ENCODE measurements at regions not wholly inside any gene's neighbourhood (a gene's known extent, or its start where the extent isn't known, plus 50 kb on each side); places are given as distances from the start of the nearest gene placed in this dataset.
"Not testable (repeated sequence)": the region's sequence is repeated elsewhere in the genome, so short reads cannot be mapped to it uniquely, and the experiment has no call there.

DNA sequence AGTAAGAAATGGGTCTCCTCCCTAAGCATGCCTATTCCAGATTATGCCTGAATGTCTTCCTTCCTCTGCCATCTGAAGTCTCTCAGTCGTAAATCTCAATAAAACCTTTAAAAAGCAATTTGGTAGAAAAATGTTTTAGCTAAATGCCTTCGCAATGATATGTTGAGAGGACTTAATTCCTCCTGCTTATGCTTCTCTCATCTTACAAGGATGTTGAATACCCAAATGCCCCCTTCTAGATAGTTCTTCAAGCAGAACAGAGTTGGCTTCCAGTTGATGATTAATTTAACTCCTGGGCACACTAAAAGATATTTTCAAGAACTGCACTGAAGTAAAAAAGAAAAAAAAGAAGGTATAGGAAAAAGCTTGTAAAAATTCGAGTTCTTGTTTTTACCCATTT lies 275.0 kb upstream of the SPTLC3 start:
- H3K36me3 Mint-ChIP-seq (ENCODE audit: low read depth) = no peaks in the 10 kb centered on the region
- ChIA-PET CTCF (interaction anchor here (0.7 kb wide), 1 partner anchor 94 kb away, joined by 3 read pairs; no protein-coding TSS in a partner anchor), POLR2A (no interaction called here)
- no peak for DNase-seq
- H3K4me3 Mint-ChIP-seq = no peak overlapping the region
- H3K4me1 Mint-ChIP-seq = no peaks in the 10 kb centered on the region
- no peak overlapping the region for H3K27ac Mint-ChIP-seq
- peaks cover 11% of the 10 kb centered on the region for H3K9me3 Mint-ChIP-seq
- H3K27me3 Mint-ChIP-seq = no peaks in the 10 kb centered on the region

GRCh38 chr20:12737497-12737896 lies 271.3 kb upstream of the SPTLC3 start:
- Mint-ChIP-seq H3K27ac (no peak overlapping the region), H3K27me3 (no peaks in the 10 kb centered on the region), H3K4me3 (no peak overlapping the region), H3K9me3 (peaks cover 8% of the 10 kb centered on the region), H3K4me1 (no peaks in the 10 kb centered on the region), H3K36me3 (ENCODE audit: low read depth) (no peaks in the 10 kb centered on the region)
- DNase-seq = no peak
- POLR2A ChIA-PET = no interaction called here
- CTCF ChIA-PET = no interaction called here

GRCh38 chr20:12737900-12738299 lies 270.9 kb upstream of the SPTLC3 start:
- POLR2A ChIA-PET = no interaction called here
- Mint-ChIP-seq H3K36me3 (ENCODE audit: low read depth) (no peaks in the 10 kb centered on the region), H3K27me3 (no peaks in the 10 kb centered on the region), H3K4me3 (no peak overlapping the region), H3K4me1 (no peaks in the 10 kb centered on the region), H3K9me3 (peaks cover 8% of the 10 kb centered on the region), H3K27ac (no peak overlapping the region)
- CTCF ChIA-PET = no interaction called here
- DNase-seq = no peak

DNA sequence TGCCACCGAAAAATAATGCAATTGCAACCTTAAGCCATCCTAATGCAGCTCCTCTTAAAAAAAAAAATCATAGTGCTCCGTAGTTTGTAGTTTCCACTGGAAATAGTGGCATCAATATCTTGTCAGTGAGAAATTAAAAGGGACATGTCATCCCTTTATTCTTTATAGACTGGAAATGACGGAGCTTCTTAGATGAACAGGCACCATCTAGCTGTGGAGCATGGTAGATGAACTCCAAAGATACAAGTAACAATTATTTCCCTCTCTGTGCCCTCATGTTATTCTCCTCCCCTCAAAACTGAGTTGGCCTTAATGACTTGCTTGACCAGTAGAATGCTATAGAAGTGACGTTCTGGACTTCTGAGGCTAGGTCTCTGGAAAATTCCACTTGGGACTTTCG lies 268.1 kb upstream of the SPTLC3 start:
- no peaks in the 10 kb centered on the region for H3K27me3 Mint-ChIP-seq
- no peak for DNase-seq
- no peaks in the 10 kb centered on the region for H3K36me3 Mint-ChIP-seq (ENCODE audit: low read depth)
- no peaks in the 10 kb centered on the region for H3K4me1 Mint-ChIP-seq
- POLR2A ChIA-PET = no interaction called here
- H3K27ac Mint-ChIP-seq = no peak overlapping the region
- CTCF ChIA-PET = no interaction called here
- H3K9me3 Mint-ChIP-seq = peaks cover 5% of the 10 kb centered on the region
- no peak overlapping the region for H3K4me3 Mint-ChIP-seq

GRCh38 chr20:12744037-12744436 lies 264.7 kb upstream of the SPTLC3 start:
- Mint-ChIP-seq H3K9me3 (peaks cover 3% of the 10 kb centered on the region), H3K36me3 (ENCODE audit: low read depth) (no peaks in the 10 kb centered on the region), H3K4me3 (no peak overlapping the region), H3K27me3 (no peaks in the 10 kb centered on the region), H3K4me1 (no peaks in the 10 kb centered on the region), H3K27ac (no peak overlapping the region)
- POLR2A ChIA-PET = no interaction called here
- no peak for DNase-seq
- CTCF ChIA-PET = no interaction called here

DNA sequence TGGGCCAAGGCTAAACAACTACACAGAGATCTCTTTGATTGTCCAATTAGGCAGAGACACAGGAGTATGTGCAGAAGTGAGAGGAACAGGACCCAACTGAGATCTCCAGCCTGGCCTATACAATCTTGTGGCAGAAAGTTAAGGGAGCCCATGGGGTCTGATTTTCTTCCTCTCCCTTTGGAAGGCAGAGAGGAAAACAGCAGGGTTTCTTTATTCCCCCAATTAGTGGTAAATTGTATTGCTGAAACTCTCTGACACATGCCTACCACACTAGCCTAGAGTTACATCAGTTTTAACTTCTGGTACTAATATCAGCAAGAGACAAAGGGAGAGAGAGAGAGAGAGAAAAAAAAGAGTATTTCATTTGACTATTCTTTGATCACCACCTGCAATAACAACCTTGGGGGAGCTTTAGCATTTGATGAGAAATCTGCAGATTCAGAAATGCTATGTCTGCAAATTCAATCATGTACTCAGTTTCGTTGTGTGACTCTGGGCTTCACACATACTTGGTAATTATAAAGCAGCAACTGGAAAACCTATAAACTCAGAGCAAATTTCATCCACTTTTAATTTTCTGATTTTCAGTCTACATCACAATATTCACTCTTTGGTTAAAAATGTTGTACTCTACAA lies 260.3 kb upstream of the SPTLC3 start:
- ChIA-PET CTCF (no interaction called here), POLR2A (no interaction called here)
- Mint-ChIP-seq H3K4me1 (no peaks in the 10 kb centered on the region), H3K9me3 (peaks cover 9% of the 10 kb centered on the region), H3K36me3 (ENCODE audit: low read depth) (no peaks in the 10 kb centered on the region), H3K4me3 (no peak overlapping the region), H3K27ac (no peak overlapping the region), H3K27me3 (no peaks in the 10 kb centered on the region)
- DNase-seq = no peak

DNA sequence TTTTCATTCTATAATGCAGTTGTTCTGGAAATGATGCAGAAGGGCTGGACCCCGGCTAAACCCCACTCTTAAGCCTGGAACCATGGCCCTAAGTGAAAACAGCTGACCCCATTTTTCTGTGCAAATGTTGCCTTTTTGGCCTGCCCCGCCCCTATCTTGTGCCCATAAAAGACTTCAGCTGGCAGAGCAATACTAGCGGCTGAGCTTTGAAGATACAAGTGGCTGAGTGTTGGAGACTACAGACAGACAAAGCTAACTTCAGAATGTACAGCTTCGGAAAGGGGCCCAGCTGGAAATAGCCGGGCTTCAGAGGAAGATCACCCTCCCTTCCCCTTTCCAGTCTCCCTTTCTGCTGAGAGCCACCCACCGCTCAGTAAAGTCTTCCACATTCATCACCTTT lies 258.6 kb upstream of the SPTLC3 start:
- H3K4me1 Mint-ChIP-seq = no peaks in the 10 kb centered on the region
- no peaks in the 10 kb centered on the region for H3K27me3 Mint-ChIP-seq
- H3K27ac Mint-ChIP-seq = no peak overlapping the region
- no peaks in the 10 kb centered on the region for H3K36me3 Mint-ChIP-seq (ENCODE audit: low read depth)
- POLR2A ChIA-PET = no interaction called here
- peaks cover 14% of the 10 kb centered on the region for H3K9me3 Mint-ChIP-seq
- CTCF ChIA-PET = no interaction called here
- DNase-seq = no peak
- H3K4me3 Mint-ChIP-seq = no peak overlapping the region

GRCh38 chr20:12752900-12753693 lies 255.7 kb upstream of the SPTLC3 start:
- H3K27ac Mint-ChIP-seq; H3K4me1 Mint-ChIP-seq; H3K4me3 Mint-ChIP-seq; DNase-seq; CTCF ChIA-PET; H3K36me3 Mint-ChIP-seq (ENCODE audit: low read depth); H3K27me3 Mint-ChIP-seq; POLR2A ChIA-PET: not testable (repeated sequence)
- peaks cover 23% of the 10 kb centered on the region for H3K9me3 Mint-ChIP-seq

DNA sequence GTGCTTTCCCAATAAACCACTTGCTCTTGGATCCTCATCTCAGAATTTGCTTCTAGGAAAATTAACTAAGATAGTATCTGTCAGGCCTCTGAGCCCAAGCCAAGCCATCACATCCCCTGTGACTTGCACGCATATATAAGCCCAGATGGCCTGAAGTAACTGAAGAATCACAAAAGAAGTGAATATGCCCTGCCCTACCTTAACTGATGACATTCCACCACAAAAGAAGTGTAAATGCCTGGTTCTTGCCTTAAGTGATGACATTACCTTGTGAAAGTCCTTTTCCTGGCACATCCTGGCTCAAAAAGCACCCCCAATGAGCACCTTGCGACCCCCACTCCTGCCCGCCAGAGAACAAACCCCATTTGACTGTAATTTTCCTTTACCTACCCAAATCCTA lies 255.0 kb upstream of the SPTLC3 start:
- H3K27ac Mint-ChIP-seq; POLR2A ChIA-PET; CTCF ChIA-PET; H3K4me3 Mint-ChIP-seq; H3K4me1 Mint-ChIP-seq; H3K27me3 Mint-ChIP-seq; H3K36me3 Mint-ChIP-seq (ENCODE audit: low read depth); DNase-seq: not testable (repeated sequence)
- H3K9me3 Mint-ChIP-seq = peaks cover 25% of the 10 kb centered on the region

GRCh38 chr20:12759493-12759892 lies 249.3 kb upstream of the SPTLC3 start:
- CTCF ChIA-PET; H3K27me3 Mint-ChIP-seq; H3K4me1 Mint-ChIP-seq; POLR2A ChIA-PET; DNase-seq; H3K27ac Mint-ChIP-seq; H3K36me3 Mint-ChIP-seq (ENCODE audit: low read depth); H3K4me3 Mint-ChIP-seq: not testable (repeated sequence)
- H3K9me3 Mint-ChIP-seq = peaks cover 15% of the 10 kb centered on the region

- no peak overlapping the region for H3K4me3 Mint-ChIP-seq
- H3K9me3 Mint-ChIP-seq = peaks cover 5% of the 10 kb centered on the region
- no peak for DNase-seq
- H3K4me1 Mint-ChIP-seq = no peaks in the 10 kb centered on the region
- no peaks in the 10 kb centered on the region for H3K36me3 Mint-ChIP-seq (ENCODE audit: low read depth)
- ChIA-PET POLR2A (no interaction called here), CTCF (no interaction called here)
- H3K27me3 Mint-ChIP-seq = no peaks in the 10 kb centered on the region
- no peak overlapping the region for H3K27ac Mint-ChIP-seq
Observed at GRCh38 chr20:12762725-12763124, 246.0 kb upstream of the SPTLC3 start.

DNA sequence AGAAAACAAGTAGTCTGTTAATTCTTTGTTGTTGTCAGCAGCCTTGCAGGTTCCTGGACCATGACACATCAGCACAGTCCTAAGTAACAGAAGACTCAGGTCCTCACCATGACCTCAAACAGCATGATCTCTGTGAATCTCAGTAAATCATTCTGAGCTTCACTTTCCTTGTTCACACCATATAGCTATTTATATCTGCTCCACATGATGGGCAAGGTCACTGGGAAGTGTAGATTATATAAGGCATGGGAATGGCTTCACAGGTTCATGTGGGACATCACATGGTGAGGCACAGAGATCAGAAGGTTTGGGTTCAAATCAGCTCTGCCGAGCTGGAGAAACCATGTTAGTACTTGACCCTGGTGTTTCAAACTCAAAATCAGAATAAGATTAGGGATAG lies 245.4 kb upstream of the SPTLC3 start:
- peaks cover 4% of the 10 kb centered on the region for H3K9me3 Mint-ChIP-seq
- H3K36me3 Mint-ChIP-seq (ENCODE audit: low read depth) = no peaks in the 10 kb centered on the region
- POLR2A ChIA-PET = no interaction called here
- no peak overlapping the region for H3K27ac Mint-ChIP-seq
- H3K4me3 Mint-ChIP-seq = no peak overlapping the region
- H3K4me1 Mint-ChIP-seq = no peaks in the 10 kb centered on the region
- no peaks in the 10 kb centered on the region for H3K27me3 Mint-ChIP-seq
- DNase-seq = no peak
- CTCF ChIA-PET = no interaction called here

- Mint-ChIP-seq H3K9me3 (peaks cover 2% of the 10 kb centered on the region), H3K4me3 (no peak overlapping the region), H3K27me3 (no peaks in the 10 kb centered on the region), H3K27ac (no peak overlapping the region), H3K4me1 (no peaks in the 10 kb centered on the region), H3K36me3 (ENCODE audit: low read depth) (no peaks in the 10 kb centered on the region)
- DNase-seq = no peak
- ChIA-PET POLR2A (no interaction called here), CTCF (no interaction called here)
Observed at GRCh38 chr20:12764053-12764452, 244.7 kb upstream of the SPTLC3 start.

- CTCF ChIA-PET = no interaction called here
- DNase-seq = no peak
- no peaks in the 10 kb centered on the region for H3K36me3 Mint-ChIP-seq (ENCODE audit: low read depth)
- POLR2A ChIA-PET = no interaction called here
- H3K9me3 Mint-ChIP-seq = peaks cover 2% of the 10 kb centered on the region
- H3K4me3 Mint-ChIP-seq = no peak overlapping the region
- H3K27ac Mint-ChIP-seq = no peak overlapping the region
- no peaks in the 10 kb centered on the region for H3K27me3 Mint-ChIP-seq
- no peaks in the 10 kb centered on the region for H3K4me1 Mint-ChIP-seq
Observed at GRCh38 chr20:12764851-12765250, 243.9 kb upstream of the SPTLC3 start.

Measured in activated CD4-positive, alpha-beta memory T cell treated with anti-CD3 and anti-CD28 coated beads, Interleukin-2, amount 10 ng/mL, durations not matched to agents 7 days and 5 days (primary cell).